ENCODE measurements at regions not wholly inside any gene's neighbourhood (a gene's known extent, or its start where the extent isn't known, plus 50 kb on each side); places are given as distances from the start of the nearest gene placed in this dataset.

- Histone ChIP-seq H3K36me3 (ENCODE audit: low read depth) (no peaks in the 10 kb centered on the region), H4K20me1 (ENCODE audit: insufficient read depth) (no peaks in the 10 kb centered on the region), H3K4me3 (no peak overlapping the region), H3K27ac (no peak overlapping the region), H3K9me3 (ENCODE audit: insufficient read depth, low read depth) (no peaks in the 10 kb centered on the region), H3K4me2 (no peak overlapping the region), H3K27me3 (ENCODE audit: insufficient read depth, low read depth) (no peaks in the 10 kb centered on the region), H2AFZ (no peak overlapping the region), H3K4me1 (replicated peaks; ENCODE audit: insufficient read depth) (no peaks in the 10 kb centered on the region), H3F3A (ENCODE audit: insufficient read depth, low read depth) (no peaks in the 10 kb centered on the region), H3K9me2 (ENCODE audit: insufficient read depth) (no peaks in the 10 kb centered on the region), H3K79me2 (ENCODE audit: low read depth) (no peaks in the 10 kb centered on the region)
- CTCF ChIA-PET = no interaction called here
- no peak for DNase-seq
- no TSS peak for BruUV-seq (replicated peaks)
- intact Hi-C loops (cut with micrococcal nuclease; ENCODE audit: unreplicated experiment) = no loop called here
- POLR2A ChIA-PET (ENCODE audit: unreplicated experiment) = no interaction called here
- TF ChIP-seq CTCF (conservative IDR thresholded peaks at IDR 0.05) (no peak), EZH2 (IDR thresholded peaks at IDR 0.05; ENCODE audit: low read depth) (no peak)
Observed at GRCh38 chr15:35596285-35596684, 50.3 kb upstream of the DPH6 start.

- Histone ChIP-seq H3K36me3 (ENCODE audit: low read depth) (no peaks in the 10 kb centered on the region), H3K4me1 (replicated peaks; ENCODE audit: insufficient read depth) (no peaks in the 10 kb centered on the region), H3K9me3 (ENCODE audit: insufficient read depth, low read depth) (no peaks in the 10 kb centered on the region), H2AFZ (no peak overlapping the region), H3K79me2 (ENCODE audit: low read depth) (no peaks in the 10 kb centered on the region), H3K27ac (no peak overlapping the region), H3K9me2 (ENCODE audit: insufficient read depth) (no peaks in the 10 kb centered on the region), H3K4me2 (no peak overlapping the region), H3K27me3 (ENCODE audit: insufficient read depth, low read depth) (no peaks in the 10 kb centered on the region), H3F3A (ENCODE audit: insufficient read depth, low read depth) (no peaks in the 10 kb centered on the region), H3K4me3 (no peak overlapping the region), H4K20me1 (ENCODE audit: insufficient read depth) (no peaks in the 10 kb centered on the region)
- TF ChIP-seq CTCF (conservative IDR thresholded peaks at IDR 0.05) (no peak), EZH2 (IDR thresholded peaks at IDR 0.05; ENCODE audit: low read depth) (no peak)
- POLR2A ChIA-PET (ENCODE audit: unreplicated experiment) = no interaction called here
- intact Hi-C loops (cut with micrococcal nuclease; ENCODE audit: unreplicated experiment) = no loop called here
- no peak for DNase-seq
- CTCF ChIA-PET = no interaction called here
- no TSS peak for BruUV-seq (replicated peaks)
Observed at GRCh38 chr15:35602836-35603235, 56.9 kb upstream of the DPH6 start.

- intact Hi-C loops (cut with micrococcal nuclease; ENCODE audit: unreplicated experiment) = no loop called here
- Histone ChIP-seq H4K20me1 (ENCODE audit: insufficient read depth) (no peaks in the 10 kb centered on the region), H3K79me2 (ENCODE audit: low read depth) (no peaks in the 10 kb centered on the region), H3K27me3 (ENCODE audit: insufficient read depth, low read depth) (no peaks in the 10 kb centered on the region), H3K9me3 (ENCODE audit: insufficient read depth, low read depth) (no peaks in the 10 kb centered on the region), H3F3A (ENCODE audit: insufficient read depth, low read depth) (no peaks in the 10 kb centered on the region), H3K4me2 (no peak overlapping the region), H3K4me3 (no peak overlapping the region), H3K27ac (no peak overlapping the region), H2AFZ (no peak overlapping the region), H3K36me3 (ENCODE audit: low read depth) (no peaks in the 10 kb centered on the region), H3K4me1 (replicated peaks; ENCODE audit: insufficient read depth) (no peaks in the 10 kb centered on the region), H3K9me2 (ENCODE audit: insufficient read depth) (no peaks in the 10 kb centered on the region)
- no TSS peak for BruUV-seq (replicated peaks)
- TF ChIP-seq EZH2 (IDR thresholded peaks at IDR 0.05; ENCODE audit: low read depth) (no peak), CTCF (conservative IDR thresholded peaks at IDR 0.05) (no peak)
- CTCF ChIA-PET = no interaction called here
- POLR2A ChIA-PET (ENCODE audit: unreplicated experiment) = no interaction called here
- no peak for DNase-seq
Observed at GRCh38 chr15:35603301-35603700, 57.3 kb upstream of the DPH6 start.

All from PC-9 (cell line).